ENCODE measurements at regions not wholly inside any gene's neighbourhood (a gene's known extent, or its start where the extent isn't known, plus 50 kb on each side); places are given as distances from the start of the nearest gene placed in this dataset.

GRCh38 chr3:102026656-102027055 is 177.3 kb downstream of the NFKBIZ start:
- no peak for TF ChIP-seq KLF10 (tag by site-specific recombination; IDR thresholded peaks at IDR 0.05)
- no peak for TF ChIP-seq ZNF501 (tag by site-specific recombination; IDR thresholded peaks at IDR 0.05)
- no peak for TF ChIP-seq ZBTB26 (tag by site-specific recombination; optimal IDR thresholded peaks at IDR 0.05)
- no peak for TF ChIP-seq ZNF311 (tag by site-specific recombination; IDR thresholded peaks at IDR 0.05; ENCODE audit: borderline replicate concordance)
- TF ChIP-seq OVOL3 (tag by site-specific recombination; IDR thresholded peaks at IDR 0.05), result no peak
- no peak for TF ChIP-seq HOXA7 (CRISPR knock-in tag; IDR thresholded peaks at IDR 0.05; ENCODE audit: borderline replicate concordance)
- TF ChIP-seq SALL2 (tag by site-specific recombination; IDR thresholded peaks at IDR 0.05; ENCODE audit: borderline replicate concordance), result no peak
- no peak for TF ChIP-seq ZNF777 (tag by site-specific recombination; IDR thresholded peaks at IDR 0.05; ENCODE audit: borderline replicate concordance)
- no peak for TF ChIP-seq TCF7L2 (IDR thresholded peaks at IDR 0.05; ENCODE audit: borderline replicate concordance, low read depth, low read length)
- TF ChIP-seq ZSCAN30 (tag by site-specific recombination; IDR thresholded peaks at IDR 0.05), result no peak
- no peak for TF ChIP-seq TSHZ1 (tag by site-specific recombination; IDR thresholded peaks at IDR 0.05; ENCODE audit: borderline replicate concordance)
- TF ChIP-seq ZEB2 (tag by site-specific recombination; IDR thresholded peaks at IDR 0.05), result no peak
- TF ChIP-seq ZNF335 (tag by site-specific recombination; conservative IDR thresholded peaks at IDR 0.05), result no peak
- Histone ChIP-seq H3K4me3 (ENCODE audit: low read depth, low read length) (no peak overlapping the region), H3K9me3 (ENCODE audit: control insufficient read depth, insufficient read depth, low read depth, low read length) (no peaks in the 10 kb centered on the region), H3K4me1 (ENCODE audit: control insufficient read depth, insufficient read depth, low read length) (no peaks in the 10 kb centered on the region), H3K36me3 (ENCODE audit: control insufficient read depth in 2 of 2, insufficient read depth in 1 of 2, low read length in 2 of 2) (no peaks in the 10 kb centered on the region), H3K27ac (ENCODE audit: extremely low read depth, low read depth, low read length) (no peak overlapping the region)
- CTCF ChIA-PET, result no interaction called here
- POLR2A ChIA-PET, result no interaction called here

GRCh38 chr3:102030661-102031060 is 181.3 kb downstream of the NFKBIZ start:
- H3K4me3 ChIP-seq (ENCODE audit: low read depth, low read length), result no peak overlapping the region
- H3K4me1 ChIP-seq (ENCODE audit: control insufficient read depth, insufficient read depth, low read length), result no peaks in the 10 kb centered on the region
- POLR2A ChIA-PET, result no interaction called here
- H3K27ac ChIP-seq (ENCODE audit: extremely low read depth, low read depth, low read length), result no peak overlapping the region
- TF ChIP-seq ZNF423 (tag by site-specific recombination; IDR thresholded peaks at IDR 0.05) (no peak), ZNF266 (tag by site-specific recombination; IDR thresholded peaks at IDR 0.05; ENCODE audit: low read depth) (no peak), ZNF221 (tag by site-specific recombination; IDR thresholded peaks at IDR 0.05; ENCODE audit: borderline replicate concordance) (no peak), ZNF677 (tag by site-specific recombination; IDR thresholded peaks at IDR 0.05) (no peak), ZBTB48 (tag by site-specific recombination; IDR thresholded peaks at IDR 0.05) (no peak), GLI4 (tag by site-specific recombination; IDR thresholded peaks at IDR 0.05) (no peak), ZFP69B (tag by site-specific recombination; IDR thresholded peaks at IDR 0.05) (no peak), ZNF350 (tag by site-specific recombination; IDR thresholded peaks at IDR 0.05) (no peak), ZNF670 (tag by site-specific recombination; IDR thresholded peaks at IDR 0.05; ENCODE audit: low read depth) (no peak)
- H3K36me3 ChIP-seq (ENCODE audit: control insufficient read depth in 2 of 2, insufficient read depth in 1 of 2, low read length in 2 of 2), result no peaks in the 10 kb centered on the region
- H3K9me3 ChIP-seq (ENCODE audit: control insufficient read depth, insufficient read depth, low read depth, low read length), result no peaks in the 10 kb centered on the region
- CTCF ChIA-PET, result interaction anchor here (1.2 kb wide), 1 partner anchor 643 kb away, joined by 4 read pairs; no protein-coding TSS in a partner anchor

All from HEK293 (cell line).